ENCODE measurements at regions not wholly inside any gene's neighbourhood (a gene's known extent, or its start where the extent isn't known, plus 50 kb on each side); places are given as distances from the start of the nearest gene placed in this dataset.

GRCh38 chr1:60984062-60984799, 98.1 kb upstream of the NFIA start:
- TF ChIP-seq EZH2phosphoT487 (conservative IDR thresholded peaks at IDR 0.05; ENCODE audit: low read length) = no peak
- TF ChIP-seq CTCF (IDR thresholded peaks at IDR 0.05; ENCODE audit: insufficient read depth, low read length, poor library complexity, severe bottlenecking) = no peak

GRCh38 chr1:60983701-60984061, 98.7 kb upstream of the NFIA start:
- H2AFZ ChIP-seq (ENCODE audit: low read depth, low read length, severe bottlenecking) = no peak overlapping the region
- no peak overlapping the region for H3K9ac ChIP-seq (ENCODE audit: low read length)
- H3K9me2 ChIP-seq (replicated peaks; ENCODE audit: insufficient read depth, low read length) = no peaks in the 10 kb centered on the region
- no peaks in the 10 kb centered on the region for H3K9me3 ChIP-seq (ENCODE audit: insufficient read depth, low read length)
- H3K4me2 ChIP-seq (ENCODE audit: low read depth, low read length, poor library complexity, severe bottlenecking) = no peak overlapping the region
- no peaks in the 10 kb centered on the region for H4K20me1 ChIP-seq (ENCODE audit: low read depth, low read length)
- H3K4me3 ChIP-seq (ENCODE audit: insufficient read depth, low read length, poor library complexity, severe bottlenecking) = no peak overlapping the region
- no peak for TF ChIP-seq CTCF (IDR thresholded peaks at IDR 0.05; ENCODE audit: insufficient read depth, low read length, poor library complexity, severe bottlenecking)
- TF ChIP-seq EZH2phosphoT487 (conservative IDR thresholded peaks at IDR 0.05; ENCODE audit: low read length) = no peak
- H3F3A ChIP-seq (ENCODE audit: insufficient read depth) = no peaks in the 10 kb centered on the region
- no peaks in the 10 kb centered on the region for H3K36me3 ChIP-seq (ENCODE audit: low read length)
- no peaks in the 10 kb centered on the region for H3K79me2 ChIP-seq (ENCODE audit: insufficient read depth, low read length)
- no peak overlapping the region for H3K27ac ChIP-seq (ENCODE audit: low read depth, low read length)
- no peaks in the 10 kb centered on the region for H3K27me3 ChIP-seq (ENCODE audit: low read length)

More at GRCh38 chr1:60984062-60984799, 98.1 kb upstream of the NFIA start:
- H3K9me2 ChIP-seq (replicated peaks; ENCODE audit: insufficient read depth, low read length) = no peaks in the 10 kb centered on the region
- H3F3A ChIP-seq (ENCODE audit: insufficient read depth) = no peaks in the 10 kb centered on the region
- H3K9me3 ChIP-seq (ENCODE audit: insufficient read depth, low read length) = no peaks in the 10 kb centered on the region
- no peaks in the 10 kb centered on the region for H4K20me1 ChIP-seq (ENCODE audit: low read depth, low read length)
- H3K36me3 ChIP-seq (ENCODE audit: low read length) = no peaks in the 10 kb centered on the region
- no peak overlapping the region for H3K9ac ChIP-seq (ENCODE audit: low read length)
- no peaks in the 10 kb centered on the region for H3K79me2 ChIP-seq (ENCODE audit: insufficient read depth, low read length)
- H3K27me3 ChIP-seq (ENCODE audit: low read length) = no peaks in the 10 kb centered on the region
- H3K4me3 ChIP-seq (ENCODE audit: insufficient read depth, low read length, poor library complexity, severe bottlenecking) = no peak overlapping the region
- H2AFZ ChIP-seq (ENCODE audit: low read depth, low read length, severe bottlenecking) = no peak overlapping the region
- no peak overlapping the region for H3K27ac ChIP-seq (ENCODE audit: low read depth, low read length)
- H3K4me2 ChIP-seq (ENCODE audit: low read depth, low read length, poor library complexity, severe bottlenecking) = no peak overlapping the region

GRCh38 chr1:60982539-60982938, 99.8 kb upstream of the NFIA start:
- Histone ChIP-seq H2AFZ (ENCODE audit: low read depth, low read length, severe bottlenecking) (no peak overlapping the region), H3K9me2 (replicated peaks; ENCODE audit: insufficient read depth, low read length) (no peaks in the 10 kb centered on the region), H3K27ac (ENCODE audit: low read depth, low read length) (no peak overlapping the region), H3K9ac (ENCODE audit: low read length) (no peak overlapping the region), H3K79me2 (ENCODE audit: insufficient read depth, low read length) (no peaks in the 10 kb centered on the region), H3K36me3 (ENCODE audit: low read length) (no peaks in the 10 kb centered on the region), H3K4me2 (ENCODE audit: low read depth, low read length, poor library complexity, severe bottlenecking) (no peak overlapping the region), H3F3A (ENCODE audit: insufficient read depth) (no peaks in the 10 kb centered on the region), H3K4me3 (ENCODE audit: insufficient read depth, low read length, poor library complexity, severe bottlenecking) (no peak overlapping the region), H4K20me1 (ENCODE audit: low read depth, low read length) (no peaks in the 10 kb centered on the region), H3K9me3 (ENCODE audit: insufficient read depth, low read length) (no peaks in the 10 kb centered on the region), H3K27me3 (ENCODE audit: low read length) (no peaks in the 10 kb centered on the region)
- TF ChIP-seq CTCF (IDR thresholded peaks at IDR 0.05; ENCODE audit: insufficient read depth, low read length, poor library complexity, severe bottlenecking) (no peak), EZH2phosphoT487 (conservative IDR thresholded peaks at IDR 0.05; ENCODE audit: low read length) (no peak)

Data from SU-DHL-6 (cell line).